SK-N-DZ (cell line): ENCODE measurements at regions not wholly inside any gene's neighbourhood (a gene's known extent, or its start where the extent isn't known, plus 50 kb on each side); places are given as distances from the start of the nearest gene placed in this dataset.

Experiments
- DNase-seq: peaks from one replicate; pipeline ENCODE4 v3.0.0-alpha.2; 2015; ENCODE audit warnings: low spot score

DNA sequence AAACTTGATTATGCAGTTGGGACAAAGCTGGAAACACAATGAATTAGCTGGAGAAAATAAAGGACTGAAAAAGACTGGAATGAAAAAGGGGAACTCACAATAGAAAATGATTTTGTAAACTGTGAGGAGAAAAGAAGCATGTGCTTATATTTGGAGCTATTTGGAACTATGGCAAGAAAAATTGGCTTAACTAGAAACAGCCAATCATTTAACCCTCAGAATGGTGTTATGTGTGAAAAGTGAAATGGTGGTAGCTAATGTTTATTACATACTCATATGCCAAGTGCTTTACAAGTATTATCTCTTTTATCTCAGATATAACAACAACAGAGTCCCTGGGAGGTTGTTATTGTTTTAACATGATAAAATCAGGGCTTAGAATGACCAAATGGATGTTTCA, 583.1 kb upstream of the SEL1L start:
- DNase-seq, result no peak

DNA sequence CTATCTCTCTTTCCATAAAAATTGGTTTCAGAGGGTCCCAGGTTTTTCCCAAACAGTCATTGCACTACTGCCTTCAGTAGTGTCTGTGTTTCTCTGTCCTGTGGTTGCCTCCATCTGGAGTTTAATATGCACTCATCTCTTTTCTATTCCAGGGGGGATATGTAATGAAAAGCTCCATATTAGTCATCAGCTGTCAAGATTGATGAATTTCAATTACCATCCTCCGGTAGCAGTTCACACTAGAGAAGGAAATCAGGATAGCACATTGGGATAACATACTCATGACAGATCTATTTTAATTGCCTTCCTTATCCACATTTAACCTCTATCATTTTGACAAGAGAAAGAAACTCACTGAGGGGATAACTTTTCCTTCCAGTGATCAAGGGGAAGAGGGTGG, 589.0 kb upstream of the SEL1L start:
- DNase-seq, result no peak

DNA sequence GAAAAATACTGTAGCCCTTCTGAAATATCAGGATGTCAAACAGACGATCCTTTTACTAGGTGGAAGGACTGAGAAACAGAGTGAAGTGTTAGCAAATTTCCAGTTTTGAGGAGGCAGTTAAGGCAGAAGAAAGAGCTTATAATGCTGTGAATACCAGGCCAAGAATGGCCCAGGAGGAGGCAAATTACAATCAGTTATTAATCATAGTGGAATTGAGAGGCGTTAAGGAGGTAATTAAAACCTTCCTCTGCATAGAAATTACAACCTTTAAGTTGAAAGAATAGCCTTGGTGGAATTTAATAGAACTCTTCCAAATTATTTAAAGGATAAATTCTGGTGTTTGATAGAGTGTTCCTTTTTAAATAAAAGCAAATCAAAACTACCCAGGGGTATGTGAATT, 590.9 kb upstream of the SEL1L start:
- no peak for DNase-seq

DNA sequence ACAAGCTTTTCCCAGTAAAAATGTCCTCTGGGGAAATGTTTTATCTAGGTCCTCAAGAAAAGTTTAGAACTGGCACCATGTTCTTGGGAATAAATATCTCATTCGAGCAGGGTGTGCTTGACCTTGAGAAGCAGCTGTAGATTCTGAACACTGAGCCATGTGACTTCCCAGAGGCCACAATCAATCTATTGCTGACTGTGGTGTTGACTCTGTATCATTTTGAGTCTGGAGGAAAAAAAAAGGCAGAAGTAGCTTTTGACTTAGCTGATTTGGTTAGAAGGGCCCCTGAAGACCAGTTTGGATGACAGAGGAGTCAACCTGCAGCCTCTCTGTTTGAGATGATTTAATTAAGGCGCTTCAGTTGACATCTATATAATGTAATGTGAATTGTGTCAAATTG, 592.4 kb upstream of the SEL1L start:
- DNase-seq, result peak; percentile 63

DNA sequence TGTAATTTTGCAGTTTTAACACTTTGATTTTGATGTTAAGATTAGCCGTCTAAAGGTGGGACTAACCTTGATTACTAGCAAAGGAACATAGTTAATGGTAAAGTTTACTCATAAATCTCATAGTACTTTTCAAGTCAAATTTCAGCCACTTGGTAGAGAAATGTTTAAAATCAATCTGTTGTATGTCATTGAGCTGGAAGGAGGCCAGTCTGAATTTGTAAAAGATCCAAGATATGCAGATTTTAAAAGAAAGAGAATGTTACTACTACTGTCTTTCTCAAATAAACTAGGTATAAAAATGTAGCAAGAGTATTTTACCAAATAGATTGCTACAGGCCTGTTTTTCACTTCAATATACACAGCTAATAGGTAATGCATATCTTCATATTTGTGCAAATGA, 600.8 kb upstream of the SEL1L start:
- no peak for DNase-seq

DNA sequence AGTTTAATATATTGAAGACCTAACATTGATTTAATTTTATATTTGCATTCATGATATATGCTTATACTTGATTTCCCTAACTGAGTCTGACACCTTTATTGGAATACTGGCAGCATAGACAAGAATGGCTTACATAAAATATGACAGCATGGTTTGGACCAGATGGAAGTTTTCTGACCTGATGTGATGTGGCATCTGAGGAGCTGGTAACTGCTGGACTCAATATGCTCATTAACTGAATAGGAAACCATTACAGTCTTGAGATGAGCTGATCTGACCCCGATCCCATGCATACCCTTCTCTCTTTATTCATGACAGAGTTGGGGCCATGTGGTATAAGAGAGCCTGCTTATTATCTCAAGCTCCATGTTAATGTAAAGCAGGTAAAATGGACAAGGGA, 604.8 kb upstream of the SEL1L start:
- DNase-seq, result peak; percentile 66

DNA sequence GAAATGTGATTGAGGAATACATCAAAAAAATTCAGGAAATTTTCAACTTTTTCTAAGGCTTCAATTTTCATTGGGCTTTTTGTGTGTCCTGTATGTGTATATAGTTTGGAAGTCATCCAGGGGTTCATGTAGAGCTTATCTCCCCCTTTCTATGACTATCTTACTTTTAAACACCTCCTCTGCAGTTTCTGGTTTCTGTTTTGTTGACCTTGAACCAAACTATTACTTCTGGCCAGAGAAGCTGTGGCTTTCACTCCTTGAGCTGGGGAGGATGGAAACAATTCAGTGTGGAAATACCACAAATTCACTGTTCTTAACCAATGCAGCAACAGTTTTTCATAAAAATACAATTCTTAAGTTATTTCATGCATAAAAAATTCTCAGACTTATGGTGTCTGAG, 613.2 kb upstream of the SEL1L start:
- DNase-seq, result no peak

DNA sequence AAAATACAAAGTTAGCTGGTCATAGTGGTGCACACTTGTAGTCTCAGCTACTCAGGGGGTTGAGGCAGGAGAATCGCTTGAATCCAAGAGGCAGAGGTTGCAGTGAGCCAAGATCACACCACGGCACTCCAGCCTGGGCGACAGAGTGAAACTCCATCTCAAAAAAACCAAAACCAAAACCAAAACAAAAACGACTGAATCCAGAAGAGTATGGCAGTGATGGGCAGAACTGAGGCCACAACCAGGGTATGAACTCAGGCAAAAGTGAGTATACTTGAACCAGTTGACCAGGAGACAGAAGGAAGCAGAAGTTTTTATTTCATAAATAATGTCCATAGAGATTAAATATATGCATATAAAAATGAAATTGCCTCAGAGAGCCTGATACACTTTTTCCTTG, 620.0 kb upstream of the SEL1L start:
- DNase-seq, result no peak

DNA sequence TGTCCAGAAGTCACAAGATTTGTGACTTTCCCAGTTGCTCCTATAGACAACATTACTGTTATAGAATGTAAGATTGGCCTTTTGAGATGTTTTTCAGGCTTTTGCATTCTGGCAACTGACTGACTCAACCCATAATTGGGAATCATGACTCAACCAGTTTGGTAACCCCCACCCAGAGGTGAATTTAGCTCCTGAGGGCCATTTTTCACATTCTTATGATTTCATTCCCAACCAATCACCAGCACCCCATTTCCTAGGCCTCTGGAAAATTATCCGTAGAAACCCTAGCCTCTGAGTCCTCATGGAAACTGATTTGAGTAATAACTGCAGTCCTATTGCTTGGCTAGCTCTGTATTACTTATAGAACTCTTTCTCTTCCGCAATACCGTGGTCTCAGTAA, 626.0 kb upstream of the SEL1L start:
- no peak for DNase-seq

DNA sequence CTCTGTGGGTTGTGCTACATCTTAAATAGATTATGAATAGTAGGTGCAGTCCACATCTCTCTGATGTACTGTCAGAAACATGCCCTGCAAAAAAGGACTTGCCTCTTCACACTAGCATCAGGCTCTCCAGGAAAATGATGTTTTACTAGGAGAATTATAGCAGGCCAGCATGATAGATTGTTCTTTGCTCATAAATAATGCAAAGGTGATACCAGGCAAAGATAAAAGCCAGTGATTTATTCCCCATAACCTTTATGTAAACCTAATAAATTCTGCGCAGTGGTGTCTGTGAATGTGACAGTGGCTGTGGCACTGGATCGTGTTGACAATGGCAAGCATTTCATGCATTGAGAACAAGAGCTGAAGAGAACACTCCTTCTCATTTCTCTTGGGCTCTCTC, 646.5 kb upstream of the SEL1L start:
- DNase-seq, result peak; percentile 25

DNA sequence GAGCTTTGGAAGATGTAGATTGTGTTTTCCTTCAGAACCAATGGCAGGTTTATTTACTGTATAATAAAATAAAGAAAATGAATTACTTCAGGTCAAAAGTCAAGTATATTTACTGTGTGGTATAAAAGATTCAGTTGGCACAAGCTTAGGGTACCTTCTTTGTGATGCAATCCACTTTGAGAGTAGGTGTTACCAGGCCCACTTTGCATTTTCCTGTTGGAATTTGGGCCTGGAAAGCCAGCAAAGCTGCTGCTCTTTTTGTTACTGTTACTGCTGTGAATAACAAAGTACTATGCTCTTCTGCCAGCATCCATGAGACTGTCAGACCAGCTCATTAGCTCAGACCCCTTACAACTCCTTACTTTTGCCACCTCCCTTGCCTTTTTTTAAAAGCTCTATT, 649.0 kb upstream of the SEL1L start:
- DNase-seq, result no peak

DNA sequence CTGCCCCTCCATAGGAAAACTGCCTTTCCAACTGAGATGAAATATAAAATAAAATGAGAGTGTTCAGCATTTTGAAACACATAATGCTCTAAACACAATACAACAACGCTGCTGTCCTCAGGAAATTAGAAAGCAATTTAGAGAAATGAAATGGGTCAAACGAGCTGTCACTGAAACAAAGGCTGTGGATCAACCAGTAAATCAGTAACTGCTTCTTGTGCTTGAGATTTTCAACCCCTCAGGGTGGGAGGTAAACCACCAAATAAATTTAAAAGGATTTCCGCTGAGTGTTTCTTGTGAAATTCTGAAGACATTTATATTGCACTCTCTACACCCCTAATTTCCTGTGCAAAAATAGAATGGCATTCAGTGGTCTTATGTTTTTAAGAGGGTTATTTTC, 657.1 kb upstream of the SEL1L start:
- no peak for DNase-seq

DNA sequence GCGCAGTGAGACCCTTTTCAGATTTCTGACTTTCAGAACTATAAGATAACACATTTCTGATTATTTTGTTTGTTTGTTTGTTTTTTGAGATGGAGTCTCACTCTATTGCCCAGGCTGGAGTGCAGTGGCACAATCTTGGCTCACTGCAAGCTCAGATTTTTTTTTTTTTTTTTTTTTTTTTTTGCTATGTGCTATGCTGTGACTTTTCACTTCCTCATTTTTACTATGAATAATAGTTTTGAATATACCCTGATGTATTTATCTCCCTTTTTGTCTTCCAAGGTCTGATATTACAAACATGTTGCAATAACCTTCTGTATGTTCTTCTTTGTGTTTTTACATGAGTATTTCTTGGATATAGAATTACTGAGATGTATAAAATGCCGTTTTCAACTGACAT, 658.7 kb upstream of the SEL1L start:
- no peak for DNase-seq

DNA sequence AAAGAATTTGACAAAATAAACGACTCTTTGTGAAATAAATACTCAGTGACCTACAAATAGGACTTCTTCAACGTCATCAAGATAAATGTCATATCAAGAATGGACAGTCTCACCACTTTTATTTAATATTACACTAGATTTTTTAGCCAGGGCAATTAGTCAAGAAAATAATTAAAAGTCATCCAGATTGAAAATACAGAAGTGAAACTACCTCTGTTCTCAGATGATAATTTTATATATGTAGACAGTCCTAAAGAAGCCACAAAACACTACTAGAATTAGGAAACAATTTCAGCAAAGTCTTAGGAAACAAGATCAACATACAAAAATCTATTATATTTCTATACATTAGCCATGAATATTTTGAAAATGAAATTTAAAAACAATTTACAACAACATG, 689.6 kb upstream of the SEL1L start:
- DNase-seq, result no peak

DNA sequence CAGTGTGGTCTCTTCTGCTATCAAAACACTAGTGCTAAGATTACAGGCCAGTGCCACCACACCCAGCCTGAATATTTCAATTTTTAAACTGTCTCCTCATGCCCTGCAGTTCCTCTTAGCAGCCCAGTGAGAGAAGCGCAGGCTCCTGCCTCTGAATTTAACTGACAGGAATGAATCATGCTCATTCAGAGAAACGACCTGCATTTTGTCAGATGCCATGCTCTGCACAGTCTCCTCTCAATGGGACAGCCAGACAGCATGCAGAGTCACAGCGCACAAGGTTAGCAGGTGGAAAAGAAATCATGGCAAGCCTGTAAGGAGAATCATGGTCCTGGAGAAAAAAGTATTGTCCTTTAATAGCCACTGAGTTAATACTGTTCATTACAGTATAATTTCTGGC, 691.0 kb upstream of the SEL1L start:
- peak; percentile 43 for DNase-seq

DNA sequence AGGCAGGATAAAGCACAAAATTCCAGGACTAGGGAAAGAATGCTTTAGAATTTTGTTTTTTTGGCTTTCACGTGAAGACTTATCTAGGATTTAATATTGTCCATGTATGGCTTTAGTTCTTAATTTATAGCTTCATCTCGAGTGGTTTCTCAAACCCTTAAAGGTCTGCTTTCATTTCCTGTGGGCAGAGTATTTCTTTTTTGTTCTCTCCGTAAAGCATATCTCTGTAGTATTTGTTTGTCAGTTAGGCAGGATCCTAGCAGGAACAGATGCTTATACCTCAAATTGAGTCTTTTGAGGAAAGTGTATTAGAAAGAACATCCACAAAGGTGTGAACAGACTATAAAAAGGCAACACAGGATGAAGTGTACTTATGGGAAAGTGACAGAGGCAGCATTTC, 697.1 kb upstream of the SEL1L start:
- no peak for DNase-seq

DNA sequence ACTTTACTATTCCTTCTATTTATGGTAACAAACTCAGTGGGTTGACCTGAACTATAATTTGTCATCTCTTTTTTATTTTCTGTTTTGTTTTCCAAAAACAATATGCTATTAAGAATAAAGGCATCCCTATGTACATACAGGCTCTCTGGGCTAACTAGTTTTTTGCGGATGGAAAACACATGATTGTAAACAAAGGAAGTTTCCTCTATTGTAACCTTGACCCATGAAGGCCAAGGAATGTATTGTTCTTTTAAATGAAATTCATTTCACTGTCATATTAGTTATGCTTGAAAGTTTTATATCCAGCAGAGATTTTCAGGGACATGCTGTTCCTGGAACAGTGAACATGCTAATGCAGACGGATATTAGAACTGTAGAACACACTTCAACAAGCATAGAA, 705.0 kb upstream of the SEL1L start:
- no peak for DNase-seq

DNA sequence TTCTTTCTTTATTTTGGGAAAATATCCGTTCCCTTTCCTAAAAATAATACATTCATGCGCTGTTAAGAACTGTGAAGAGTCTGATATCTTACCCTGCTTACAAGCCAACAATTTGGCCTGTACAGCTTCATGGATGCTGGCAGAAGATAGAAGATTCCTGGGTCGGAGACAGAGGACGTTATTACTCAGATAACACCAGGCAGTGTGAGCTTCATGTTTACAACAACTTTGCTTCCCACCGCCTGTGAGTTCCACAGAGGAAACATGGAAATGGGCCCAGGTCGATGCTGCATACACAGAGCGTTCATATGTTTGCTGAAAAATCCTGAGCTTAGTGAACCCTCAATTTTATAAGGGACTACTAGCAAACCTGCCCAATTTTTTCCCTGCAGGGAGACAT, 705.6 kb upstream of the SEL1L start:
- DNase-seq, result no peak

DNA sequence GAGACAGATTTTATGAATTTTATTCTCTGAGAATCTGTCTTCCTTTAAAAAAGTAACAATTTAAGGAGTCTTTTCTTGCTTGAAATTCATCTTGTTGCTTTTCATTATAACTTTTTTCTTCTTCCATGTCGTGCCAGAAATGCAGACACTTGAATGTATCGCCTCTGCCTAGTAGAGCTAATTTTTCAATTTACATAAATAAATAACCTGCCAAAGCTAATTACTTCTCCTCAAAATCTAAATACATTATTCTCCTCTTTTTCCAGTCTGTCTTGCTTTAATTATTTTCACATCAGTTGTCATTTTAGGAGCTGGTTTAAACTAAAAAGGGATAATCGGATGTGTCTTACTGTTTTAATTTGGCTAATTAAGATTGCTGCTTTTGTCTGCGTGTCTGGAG, 711.1 kb upstream of the SEL1L start:
- DNase-seq, result no peak

DNA sequence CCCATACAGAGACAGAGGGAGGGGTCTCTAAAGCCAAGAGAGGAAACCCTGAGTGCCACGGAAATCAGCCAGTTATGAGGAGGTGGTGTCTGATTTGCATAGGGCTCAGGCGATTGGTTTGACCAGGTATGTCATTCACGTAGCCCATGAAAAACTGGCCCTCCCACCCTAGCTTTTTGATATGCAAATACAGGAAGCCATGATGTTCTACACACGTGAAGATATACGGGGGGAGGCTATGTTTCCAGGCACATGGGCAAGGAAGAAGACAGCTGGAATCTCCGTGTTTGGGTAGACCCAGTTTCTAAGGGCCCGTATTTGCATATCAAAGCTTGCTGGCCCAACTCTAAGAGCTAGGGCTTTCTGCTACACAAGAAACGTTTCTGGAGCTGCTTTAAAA, 717.8 kb upstream of the SEL1L start:
- DNase-seq, result no peak

DNA sequence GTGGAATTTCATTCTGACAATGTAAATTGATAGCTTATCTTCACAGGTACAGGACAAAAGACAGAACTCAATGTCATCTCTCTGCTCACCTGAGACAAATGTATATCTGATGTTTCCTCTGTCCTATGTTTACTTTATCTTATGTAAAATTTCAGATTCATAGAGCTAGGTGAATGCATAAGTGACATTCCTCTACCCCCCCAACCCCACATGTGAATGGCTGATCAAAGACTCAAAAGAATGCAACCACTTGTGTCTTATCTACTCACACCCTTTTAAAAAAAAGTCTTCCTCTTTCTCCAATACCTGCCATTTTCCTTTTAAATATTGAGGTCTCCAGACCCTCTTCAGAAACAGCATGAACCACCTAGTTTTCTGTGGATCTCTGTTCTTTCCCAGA, 736.6 kb upstream of the SEL1L start:
- DNase-seq, result no peak

DNA sequence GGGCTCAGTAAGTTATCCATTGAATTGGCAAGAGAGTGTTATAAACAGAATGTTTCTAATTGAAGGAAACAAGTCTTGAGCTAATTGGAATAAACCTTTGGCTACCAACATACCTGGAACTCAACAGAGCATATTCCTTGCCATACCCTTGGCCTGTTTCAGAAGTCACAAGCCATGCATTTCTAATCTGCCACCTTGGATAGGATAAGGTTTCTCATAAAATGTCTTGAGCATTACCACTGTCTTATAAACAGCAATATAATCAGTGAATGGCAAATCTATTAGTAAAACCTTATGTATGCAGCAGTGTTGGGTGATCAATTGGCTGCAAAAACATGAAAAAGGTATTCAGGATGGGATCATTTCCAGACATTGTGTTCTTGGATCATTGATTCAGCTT, 765.2 kb upstream of the SEL1L start:
- DNase-seq, result no peak

DNA sequence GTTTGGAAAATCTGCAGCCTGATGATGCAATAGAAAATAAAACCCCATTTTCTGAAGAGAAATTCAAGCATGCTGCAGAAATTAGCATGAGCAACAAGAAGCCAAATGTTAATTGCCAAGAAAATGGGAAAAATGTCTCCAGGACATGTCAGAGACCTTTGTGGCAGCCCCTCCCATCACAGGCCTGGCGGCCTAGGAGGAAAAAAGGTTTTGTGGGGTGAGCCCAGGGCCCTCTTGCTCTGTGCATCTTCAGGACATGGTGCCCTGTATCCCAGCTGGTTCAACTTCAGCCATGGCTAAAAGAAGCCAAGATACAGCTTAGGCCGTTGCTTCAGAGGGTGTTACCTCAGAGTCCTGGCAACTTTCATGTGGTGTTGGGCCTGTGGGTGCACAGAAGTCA, 775.5 kb upstream of the SEL1L start:
- no peak for DNase-seq

DNA sequence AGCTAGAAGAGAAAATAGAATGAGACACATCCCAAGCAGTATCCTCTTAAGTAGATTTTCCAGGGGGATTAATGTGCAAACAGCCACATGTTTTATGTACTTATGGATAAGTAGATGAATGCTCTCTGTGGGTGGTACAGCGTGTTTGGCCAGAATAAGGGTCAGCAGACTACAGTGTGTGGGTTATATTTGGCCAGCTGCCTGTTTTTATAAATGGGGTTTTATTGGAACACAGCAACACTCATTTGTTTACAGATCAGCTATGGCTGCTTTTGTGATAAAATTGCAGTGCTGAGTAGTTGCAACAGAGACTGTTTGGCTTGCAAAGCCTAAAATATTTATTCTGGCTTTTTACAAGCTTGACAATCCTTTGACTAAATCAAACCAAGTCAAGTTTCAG, 780.2 kb upstream of the SEL1L start:
- no peak for DNase-seq

DNA sequence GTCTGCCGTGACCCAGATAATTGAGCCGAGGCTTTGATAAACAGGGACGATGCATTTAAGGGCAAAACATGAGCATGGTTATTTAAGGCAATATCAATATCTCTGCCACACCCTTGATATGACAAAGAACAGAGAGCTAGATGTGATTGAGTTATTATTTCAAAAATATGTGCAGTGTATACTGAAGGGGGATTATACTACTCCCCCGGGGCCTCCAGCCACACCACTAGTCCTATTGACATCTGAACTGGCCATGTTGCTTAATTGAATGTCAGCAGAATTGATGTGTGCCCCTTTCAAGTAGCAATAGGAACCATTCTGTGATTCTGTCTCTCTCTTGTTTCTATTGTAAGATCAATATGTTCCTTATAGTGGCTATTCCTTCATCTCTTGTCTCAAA, 794.8 kb upstream of the SEL1L start:
- peak; percentile 5 for DNase-seq
